Naive B cell (primary cell): ENCODE measurements at regions not wholly inside any gene's neighbourhood (a gene's known extent, or its start where the extent isn't known, plus 50 kb on each side); places are given as distances from the start of the nearest gene placed in this dataset.

Experiments
- ATAC-seq, 2 donors: fragments of 150-1000 bp; cut with Tn5 transposase; 2 replicates each; pipeline ENCODE4 v1.10.0; 2021; ENCODE audit warnings: low read depth in 2 of 2, mild to moderate bottlenecking in 2 of 2, moderate library complexity in 2 of 2
- DNase-seq: peaks from one replicate; pipeline ENCODE4 v3.0.0; 2022
- H3K27ac Mint-ChIP-seq, 6 donors: one replicate each; pipeline ENCODE4 v1.8.0; 2020 to 2022; ENCODE audit warnings: mild to moderate bottlenecking in 6 of 6, mixed read lengths in 6 of 6, moderate library complexity in 5 of 6, inconsistent platforms in 2 of 6
- H3K27me3 Mint-ChIP-seq, 3 donors: one replicate each; pipeline ENCODE4 v1.8.0; 2021 to 2022; ENCODE audit warnings: mixed read lengths in 3 of 3, mild to moderate bottlenecking in 1 of 3
- H3K36me3 Mint-ChIP-seq, 2 donors: one replicate each; pipeline ENCODE4 v1.8.0; 2020 to 2022; ENCODE audit warnings: mixed read lengths in 2 of 2, inconsistent platforms in 1 of 2, mild to moderate bottlenecking in 1 of 2
- H3K4me1 Mint-ChIP-seq, 3 donors: one replicate each; pipeline ENCODE4 v1.8.0; 2020 to 2022; ENCODE audit warnings: mixed read lengths in 3 of 3, inconsistent platforms in 1 of 3, mild to moderate bottlenecking in 1 of 3, moderate library complexity in 1 of 3
- H3K4me3 Mint-ChIP-seq, 8 donors: one replicate each; pipeline ENCODE4 v1.8.0; 2020 to 2022; ENCODE audit warnings: mild to moderate bottlenecking in 8 of 8, mixed read lengths in 8 of 8, moderate library complexity in 8 of 8, inconsistent platforms in 2 of 8
- H3K9me3 Mint-ChIP-seq, 7 donors: one replicate each; pipeline ENCODE4 v1.8.0; 2020 to 2022; ENCODE audit warnings: mixed read lengths in 7 of 7, mild to moderate bottlenecking in 5 of 7, inconsistent platforms in 2 of 7, moderate library complexity in 1 of 7

DNA sequence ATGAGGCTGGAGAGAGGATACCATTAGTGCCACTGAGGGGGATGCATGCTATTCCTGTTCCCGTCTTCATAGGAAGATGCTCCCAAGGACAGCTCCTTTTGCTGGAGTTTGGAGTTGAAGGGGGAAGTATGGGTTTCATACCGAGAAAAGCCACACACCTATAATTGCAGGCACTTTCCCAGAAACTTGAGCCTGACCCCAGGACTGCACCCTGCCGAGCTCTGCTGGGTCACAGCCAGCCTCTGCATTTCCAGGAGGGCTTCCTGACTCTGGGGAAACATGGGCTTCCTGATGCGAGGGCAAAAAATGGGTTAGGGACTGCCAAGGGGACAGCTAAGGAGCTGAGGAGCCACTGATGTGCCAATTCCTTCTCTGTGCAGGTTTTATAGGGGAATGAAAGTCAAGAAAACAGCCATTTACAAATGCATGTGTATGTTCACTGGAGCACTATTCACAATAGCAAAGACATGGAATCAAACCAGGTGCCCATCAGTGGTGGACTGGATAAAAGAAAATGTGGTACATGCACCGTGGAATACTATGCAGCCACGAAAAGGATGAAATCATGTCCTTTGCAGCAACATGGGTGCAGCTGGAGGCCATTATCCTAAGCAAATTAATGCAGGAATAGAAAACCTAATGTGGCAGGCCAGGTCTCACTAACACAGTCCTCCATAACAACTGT is 104.5 kb downstream of the ACAA2 start:
- H3K36me3 Mint-ChIP-seq = no peaks in the 10 kb centered on the region
- no peak for DNase-seq
- no peak overlapping the region for H3K4me3 Mint-ChIP-seq
- peaks cover 0 to 16% (median 14%) of the 10 kb centered on the region in 3 donors for H3K27me3 Mint-ChIP-seq
- H3K27ac Mint-ChIP-seq = no peak overlapping the region
- ATAC-seq = no peak
- peaks cover 0 to 8% (median 2%) of the 10 kb centered on the region in 7 donors for H3K9me3 Mint-ChIP-seq
- no peaks in the 10 kb centered on the region for H3K4me1 Mint-ChIP-seq

DNA sequence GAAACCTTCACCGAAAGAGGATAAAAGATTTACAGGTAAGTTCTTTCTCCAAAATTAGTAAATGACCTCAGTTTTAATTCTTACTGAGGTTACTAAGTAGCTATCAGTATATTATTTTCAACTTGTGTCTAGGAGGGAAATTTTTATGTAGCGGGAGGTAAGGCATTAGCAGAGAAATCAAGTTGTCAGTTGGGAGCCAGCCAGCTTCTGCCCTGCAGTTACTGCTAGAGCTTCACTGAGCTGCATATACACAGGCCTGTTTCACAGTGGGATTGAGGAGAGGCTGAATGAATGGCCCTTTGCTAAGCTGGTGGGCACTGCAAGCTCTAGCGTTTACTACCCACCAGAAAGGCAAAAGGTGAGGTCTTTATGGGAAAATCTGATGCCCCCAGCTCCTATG is 105.7 kb downstream of the ACAA2 start:
- no peak for ATAC-seq
- H3K27me3 Mint-ChIP-seq = peaks cover 0 to 8% (median 8%) of the 10 kb centered on the region in 3 donors
- H3K9me3 Mint-ChIP-seq = peaks cover 0 to 8% (median 2%) of the 10 kb centered on the region in 7 donors

DNA sequence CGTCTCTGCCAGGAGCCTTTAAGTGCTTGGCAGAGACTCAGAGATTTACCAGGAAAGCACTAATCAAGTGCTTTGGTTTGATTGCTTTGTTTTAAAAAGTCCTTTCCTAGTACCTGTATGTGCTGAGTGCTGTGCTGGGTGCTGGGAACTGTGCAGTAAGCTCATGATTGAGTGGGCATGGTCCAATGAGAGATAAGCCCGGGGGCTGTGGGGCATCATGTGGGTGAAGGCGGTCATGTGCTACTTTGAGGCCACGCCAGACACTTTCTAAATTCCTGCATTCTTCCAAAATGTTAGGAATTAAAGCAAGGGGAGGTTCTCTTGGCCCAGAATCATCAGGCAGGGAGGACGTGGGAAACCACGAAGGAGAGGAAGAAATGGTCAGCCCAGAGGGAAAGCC is 109.0 kb downstream of the ACAA2 start:
- Mint-ChIP-seq H3K27me3 (peaks cover 0 to 12% (median 11%) of the 10 kb centered on the region in 3 donors), H3K9me3 (peaks cover 0 to 8% (median 0%) of the 10 kb centered on the region in 7 donors), H3K4me3 (no peak overlapping the region), H3K4me1 (no peaks in the 10 kb centered on the region), H3K36me3 (no peaks in the 10 kb centered on the region), H3K27ac (no peak overlapping the region)
- DNase-seq = no peak
- ATAC-seq = no peak

More for the DNA sequence above, 105.7 kb downstream of the ACAA2 start:
- Mint-ChIP-seq H3K4me3 (no peak overlapping the region), H3K36me3 (no peaks in the 10 kb centered on the region), H3K4me1 (no peaks in the 10 kb centered on the region), H3K27ac (no peak overlapping the region)
- DNase-seq = no peak

DNA sequence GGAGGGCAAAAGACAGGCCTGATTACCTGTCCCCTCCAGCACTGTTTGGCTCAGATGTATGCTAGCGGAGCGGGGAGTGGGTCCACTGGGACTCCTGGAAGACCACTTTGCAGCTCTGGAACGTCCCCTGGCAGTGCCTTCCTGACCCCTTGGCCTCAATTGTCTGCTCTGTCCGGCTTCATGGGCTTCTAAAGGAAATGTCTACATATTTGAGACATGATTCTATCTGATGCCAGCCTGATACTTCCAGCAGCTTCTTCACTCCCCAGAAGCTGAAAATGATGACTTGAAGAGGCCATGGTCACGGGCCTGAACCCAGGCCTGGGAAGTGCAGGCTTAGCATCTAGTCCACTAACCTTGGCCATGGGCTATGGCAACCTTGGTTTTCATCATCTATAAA is 112.1 kb downstream of the ACAA2 start:
- Mint-ChIP-seq H3K9me3 (peaks cover 0 to 6% (median 0%) of the 10 kb centered on the region in 7 donors), H3K36me3 (no peaks in the 10 kb centered on the region), H3K27ac (no peak overlapping the region), H3K4me3 (no peak overlapping the region), H3K27me3 (peaks cover 0 to 34% (median 22%) of the 10 kb centered on the region in 3 donors), H3K4me1 (no peaks in the 10 kb centered on the region)
- ATAC-seq = no peak
- DNase-seq = no peak

DNA sequence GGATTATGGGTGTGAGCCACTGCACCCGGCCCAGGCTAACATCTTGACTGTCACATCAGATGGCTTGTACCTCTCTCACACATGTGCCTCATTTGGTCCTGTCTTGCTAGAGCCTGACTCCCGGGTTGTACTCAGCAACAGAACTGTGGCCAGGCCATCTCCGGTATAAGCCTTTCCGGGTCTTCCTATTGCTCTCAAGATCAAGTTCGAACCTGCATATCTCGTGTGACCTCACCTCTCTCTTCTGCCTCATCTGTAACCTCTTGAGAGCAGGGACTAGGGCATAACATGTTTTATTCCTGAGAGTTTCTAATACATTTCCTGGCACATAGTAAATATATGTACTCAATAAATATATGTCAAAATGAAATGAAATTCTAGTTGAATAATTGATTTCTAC is 114.0 kb downstream of the ACAA2 start:
- Mint-ChIP-seq H3K27ac (peak overlapping the region in 1 of 6 donors; percentile 82), H3K4me3 (no peak overlapping the region), H3K36me3 (no peaks in the 10 kb centered on the region), H3K9me3 (no peaks in the 10 kb centered on the region), H3K27me3 (peaks cover 0 to 26% (median 22%) of the 10 kb centered on the region in 3 donors), H3K4me1 (no peaks in the 10 kb centered on the region)
- ATAC-seq = no peak
- DNase-seq = no peak

DNA sequence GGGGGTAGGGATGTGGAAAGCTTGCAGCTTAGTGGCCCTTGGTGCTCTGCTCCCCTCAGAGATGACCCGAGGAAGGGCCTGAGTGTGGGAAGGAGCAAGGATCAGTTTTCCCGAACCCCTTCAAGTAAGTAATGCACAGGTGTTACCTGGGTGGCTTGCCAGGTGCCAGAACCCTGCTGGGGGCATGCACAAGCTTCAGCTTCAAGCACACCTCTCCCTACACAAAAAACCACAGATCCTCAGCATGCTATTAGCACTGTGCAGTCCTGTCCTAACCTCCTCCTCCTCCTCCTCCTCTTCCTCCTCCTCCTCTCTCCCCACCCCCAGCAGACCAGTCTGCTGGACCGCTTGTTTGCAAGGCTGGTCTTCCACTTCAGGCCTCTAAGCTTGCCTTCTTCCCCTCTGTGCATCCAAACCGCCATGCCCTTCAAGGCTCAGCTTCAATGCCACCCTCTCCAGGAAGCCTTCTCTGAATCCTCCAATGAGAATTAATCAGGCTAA is 114.8 kb downstream of the ACAA2 start:
- H3K9me3 Mint-ChIP-seq = no peaks in the 10 kb centered on the region
- DNase-seq (no peak), ATAC-seq (no peak)
- H3K36me3 Mint-ChIP-seq = no peaks in the 10 kb centered on the region
- no peak overlapping the region for H3K4me3 Mint-ChIP-seq
- peaks cover 0 to 26% (median 22%) of the 10 kb centered on the region in 3 donors for H3K27me3 Mint-ChIP-seq
- no peak overlapping the region for H3K27ac Mint-ChIP-seq
- no peaks in the 10 kb centered on the region for H3K4me1 Mint-ChIP-seq

DNA sequence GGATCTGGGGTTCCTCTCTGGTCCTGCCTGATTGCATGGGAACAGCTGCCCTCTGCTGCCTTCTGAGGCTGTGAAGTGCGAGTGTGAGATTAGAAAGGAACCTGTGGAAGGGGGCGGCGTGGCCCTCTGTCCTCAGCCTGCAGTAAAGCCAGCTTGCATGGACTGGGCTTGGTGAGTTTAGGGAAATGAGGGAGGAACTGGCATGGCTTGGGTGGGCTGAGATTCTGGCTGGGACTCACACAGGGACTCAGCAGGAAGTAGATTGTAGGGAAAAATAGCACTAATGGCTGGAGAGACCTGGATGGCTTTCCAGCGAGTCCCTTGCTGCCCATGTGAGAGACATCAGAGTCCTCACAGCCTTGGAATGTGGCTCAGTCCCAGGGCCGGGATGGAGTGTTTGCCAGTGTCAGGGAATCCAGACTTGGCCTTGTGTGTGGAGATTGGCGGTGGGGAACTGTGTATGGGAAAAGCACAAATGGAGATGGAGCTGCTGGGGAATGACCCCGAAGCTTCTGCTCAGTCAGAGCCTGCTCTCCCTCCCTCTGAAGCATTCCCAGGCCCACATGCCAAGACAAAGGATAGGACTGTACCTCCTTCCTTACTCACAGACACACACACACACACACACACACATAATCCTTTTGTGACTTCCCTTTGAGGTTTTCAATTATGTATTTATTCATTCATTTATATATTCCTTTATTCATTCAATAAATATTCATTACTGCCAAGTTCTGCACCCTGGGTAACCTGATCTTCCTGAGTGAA is 115.4 kb downstream of the ACAA2 start:
- Mint-ChIP-seq H3K27me3 (peaks cover 0 to 26% (median 22%) of the 10 kb centered on the region in 3 donors), H3K4me3 (no peak overlapping the region), H3K27ac (peak overlapping the region in 1 of 6 donors; percentile 43), H3K36me3 (no peaks in the 10 kb centered on the region), H3K4me1 (no peaks in the 10 kb centered on the region), H3K9me3 (no peaks in the 10 kb centered on the region)
- ATAC-seq (no peak), DNase-seq (no peak)

DNA sequence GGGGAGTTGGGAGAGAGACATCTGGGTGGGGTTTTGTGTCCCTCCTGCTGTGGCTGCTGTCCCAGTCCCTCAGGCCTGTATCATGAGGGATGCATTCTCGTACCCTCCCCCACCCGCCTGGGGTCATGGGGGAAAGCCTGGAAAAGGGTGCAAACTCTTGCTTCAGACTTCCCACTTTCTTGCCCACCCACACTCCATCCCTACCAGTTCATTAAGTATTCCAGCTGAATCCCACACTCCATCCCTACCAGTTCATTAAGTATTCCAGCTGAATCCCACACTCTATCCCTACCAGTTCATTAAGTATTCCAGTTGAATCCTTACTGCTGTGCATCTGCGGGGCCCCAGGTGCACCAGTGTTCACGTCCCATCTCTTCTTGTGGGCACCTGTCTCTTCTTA is 116.3 kb downstream of the ACAA2 start:
- no peak for ATAC-seq
- no peaks in the 10 kb centered on the region for H3K9me3 Mint-ChIP-seq

DNA sequence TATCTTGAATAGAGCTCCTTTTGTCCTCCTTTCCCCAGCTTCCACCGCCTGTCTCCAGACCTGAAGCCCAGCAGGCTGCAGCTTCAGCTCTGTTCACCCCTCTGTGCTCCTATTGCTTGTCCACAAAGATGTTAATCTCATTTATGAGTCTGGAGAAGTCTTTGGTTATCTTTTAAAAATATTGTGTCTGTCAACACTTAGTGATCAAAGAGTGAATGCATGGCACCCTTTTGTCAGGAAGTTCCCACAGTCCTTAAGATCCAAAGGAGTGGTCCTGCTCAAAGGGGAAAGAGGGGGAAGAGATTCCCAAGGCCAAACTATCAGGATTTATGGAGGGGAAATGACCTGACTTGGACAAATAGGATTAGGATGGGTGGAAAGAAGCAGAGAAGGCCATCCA is 118.9 kb downstream of the ACAA2 start:
- Mint-ChIP-seq H3K27me3 (peaks cover 0 to 23% (median 20%) of the 10 kb centered on the region in 3 donors), H3K9me3 (no peaks in the 10 kb centered on the region), H3K4me3 (no peak overlapping the region), H3K36me3 (no peaks in the 10 kb centered on the region), H3K4me1 (peaks cover 0 to 4% (median 0%) of the 10 kb centered on the region in 3 donors), H3K27ac (no peak overlapping the region)
- DNase-seq = no peak
- no peak for ATAC-seq

More for the DNA sequence above, 116.3 kb downstream of the ACAA2 start:
- no peak for DNase-seq
- Mint-ChIP-seq H3K36me3 (no peaks in the 10 kb centered on the region), H3K4me3 (no peak overlapping the region), H3K4me1 (no peaks in the 10 kb centered on the region), H3K27ac (peak overlapping the region in 1 of 6 donors; percentile 6), H3K27me3 (peaks cover 0 to 26% (median 22%) of the 10 kb centered on the region in 3 donors)

DNA sequence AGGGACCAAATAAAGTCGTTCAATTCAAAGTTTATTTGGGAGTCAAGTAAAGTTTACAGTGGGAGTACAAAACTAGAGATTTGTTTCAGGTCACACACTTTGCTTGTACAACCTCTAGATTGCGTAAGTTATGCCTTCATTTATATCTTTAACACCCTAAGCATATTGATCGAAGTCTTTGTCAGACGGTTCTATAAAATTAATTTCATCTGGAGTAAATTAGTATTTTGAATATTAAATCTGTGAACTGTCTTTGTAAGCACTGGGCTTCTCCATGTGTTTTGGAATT is 119.7 kb downstream of the ACAA2 start:
- DNase-seq (no peak), ATAC-seq (no peak)
- no peaks in the 10 kb centered on the region for H3K36me3 Mint-ChIP-seq
- H3K27ac Mint-ChIP-seq = no peak overlapping the region
- H3K4me3 Mint-ChIP-seq = no peak overlapping the region
- peaks cover 0 to 3% (median 0%) of the 10 kb centered on the region in 7 donors for H3K9me3 Mint-ChIP-seq
- H3K27me3 Mint-ChIP-seq = peaks cover 0 to 15% (median 12%) of the 10 kb centered on the region in 3 donors
- peaks cover 0 to 4% (median 0%) of the 10 kb centered on the region in 3 donors for H3K4me1 Mint-ChIP-seq

DNA sequence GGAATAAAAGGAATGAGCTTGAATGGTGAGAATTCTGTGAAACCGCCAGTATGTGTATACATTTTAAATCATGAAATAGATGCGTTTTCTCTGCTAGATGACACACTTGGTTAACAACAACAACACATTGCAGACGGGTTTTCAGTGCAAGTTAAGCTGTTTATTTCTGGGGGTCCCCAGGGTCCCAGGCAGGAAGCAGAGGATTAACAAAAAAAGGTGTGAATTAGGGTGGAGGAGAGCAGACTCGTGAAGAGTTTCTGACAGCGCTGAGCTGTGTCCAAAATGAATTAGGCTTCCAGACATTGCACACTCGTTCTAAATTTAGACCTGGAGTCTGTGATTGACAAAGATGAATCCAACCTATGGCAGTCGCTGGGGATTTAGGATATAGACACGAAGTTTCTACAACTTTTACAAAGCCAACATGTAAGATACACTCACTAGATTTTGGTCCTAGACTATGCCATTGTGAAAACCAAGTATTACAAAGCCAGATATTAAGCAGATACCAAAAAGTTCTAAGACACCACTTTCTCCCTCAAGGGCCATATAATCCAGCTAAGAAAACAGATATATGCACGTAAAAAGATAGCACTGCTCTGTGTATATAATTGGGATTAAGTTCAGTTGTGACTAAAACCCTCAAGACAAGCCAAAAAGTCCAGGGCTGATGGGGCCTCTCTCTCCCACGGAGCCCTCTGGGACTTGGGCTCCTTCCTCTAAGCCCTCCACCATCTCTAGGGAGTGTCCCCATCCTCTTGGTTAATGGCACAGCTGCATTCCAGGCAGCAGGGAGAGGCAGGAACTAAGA is 120.2 kb downstream of the ACAA2 start:
- no peak for DNase-seq
- Mint-ChIP-seq H3K27ac (no peak overlapping the region), H3K36me3 (no peaks in the 10 kb centered on the region), H3K27me3 (peaks cover 0 to 12% (median 10%) of the 10 kb centered on the region in 3 donors), H3K9me3 (peaks cover 0 to 3% (median 0%) of the 10 kb centered on the region in 7 donors), H3K4me1 (peaks cover 0 to 4% (median 0%) of the 10 kb centered on the region in 3 donors), H3K4me3 (no peak overlapping the region)
- no peak for ATAC-seq

DNA sequence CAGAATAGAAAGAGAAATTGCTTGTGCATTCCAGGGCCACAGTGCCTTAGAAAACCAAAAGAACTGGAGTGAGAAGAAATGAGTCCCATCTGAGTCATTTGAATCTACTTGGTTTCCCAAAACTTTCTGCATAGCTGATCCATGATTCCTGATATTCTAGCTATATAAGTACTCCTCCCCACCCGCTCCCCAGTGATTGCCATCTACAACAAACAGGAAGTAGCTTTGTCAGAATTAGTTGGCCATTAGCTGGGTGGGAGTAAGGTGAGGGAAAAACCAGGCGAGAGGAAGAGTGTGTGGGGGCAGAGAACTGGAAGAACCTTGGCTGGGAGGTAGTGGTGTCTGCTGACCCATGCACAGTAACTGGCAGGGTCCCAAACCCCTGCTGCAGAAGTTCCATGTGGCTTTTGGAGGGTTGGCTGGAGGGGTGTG is 122.1 kb downstream of the ACAA2 start:
- DNase-seq = no peak
- peaks cover 0 to 3% (median 0%) of the 10 kb centered on the region in 7 donors for H3K9me3 Mint-ChIP-seq
- ATAC-seq = no peak
- no peak overlapping the region for H3K27ac Mint-ChIP-seq
- H3K4me1 Mint-ChIP-seq = peaks cover 0 to 4% (median 0%) of the 10 kb centered on the region in 3 donors
- H3K36me3 Mint-ChIP-seq = no peaks in the 10 kb centered on the region
- H3K27me3 Mint-ChIP-seq = peaks cover 0 to under 1% (median 0%) of the 10 kb centered on the region in 3 donors
- H3K4me3 Mint-ChIP-seq = no peak overlapping the region

DNA sequence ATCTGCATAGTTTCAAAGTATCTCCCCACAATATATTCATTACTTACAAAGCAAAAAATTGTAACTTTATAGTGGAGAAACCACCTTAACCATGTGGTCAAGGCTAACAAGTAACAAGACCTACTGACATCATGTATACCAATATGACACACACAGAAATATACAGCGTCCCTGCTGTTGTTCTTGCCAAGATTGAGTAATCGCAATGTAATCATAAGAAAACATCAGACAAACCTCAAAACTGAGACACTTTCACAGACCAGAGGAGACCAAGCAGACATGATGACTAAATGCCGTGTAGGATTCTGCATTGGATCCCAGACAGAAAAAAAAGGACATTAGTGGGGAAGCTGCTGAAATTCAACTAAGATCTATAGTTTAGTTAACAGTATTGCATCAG is 123.0 kb downstream of the ACAA2 start:
- Mint-ChIP-seq H3K36me3 (no peaks in the 10 kb centered on the region), H3K4me3 (no peak overlapping the region), H3K4me1 (peaks cover 0 to 4% (median 0%) of the 10 kb centered on the region in 3 donors), H3K9me3 (peaks cover 0 to 3% (median 0%) of the 10 kb centered on the region in 7 donors), H3K27me3 (peaks cover 0 to 8% (median 5%) of the 10 kb centered on the region in 3 donors), H3K27ac (no peak overlapping the region)
- ATAC-seq (no peak), DNase-seq (no peak)
